ENCODE measurements at regions not wholly inside any gene's neighbourhood (a gene's known extent, or its start where the extent isn't known, plus 50 kb on each side); places are given as distances from the start of the nearest gene placed in this dataset.

- Mint-ChIP-seq H3K27me3 (ENCODE audit: insufficient read depth, unreplicated experiment) (no peaks in the 10 kb centered on the region), H3K36me3 (ENCODE audit: insufficient read depth, unreplicated experiment) (no peaks in the 10 kb centered on the region), H3K27ac (ENCODE audit: unreplicated experiment) (no peak overlapping the region), H3K4me1 (ENCODE audit: low read depth, unreplicated experiment) (no peaks in the 10 kb centered on the region), H3K4me3 (ENCODE audit: unreplicated experiment) (no peak overlapping the region), H3K9me3 (ENCODE audit: unreplicated experiment) (peaks cover 13% of the 10 kb centered on the region)
- no peaks in the 10 kb centered on the region for H3K27me3 ChIP-seq (replicated peaks; ENCODE audit: control insufficient read depth, insufficient read depth, low read length)
- no peak for DNase-seq
- intact Hi-C loops (cut with micrococcal nuclease; ENCODE audit: unreplicated experiment) = no loop called here
- TF ChIP-seq CTCF (IDR thresholded peaks at IDR 0.05; ENCODE audit: insufficient read depth in 1 of 2, low read depth in 1 of 2, low read length in 1 of 2, severe bottlenecking in 1 of 2, unreplicated experiment in 1 of 2) = no peak
- H3K4me1 ChIP-seq = no peaks in the 10 kb centered on the region
- H3K9me3 ChIP-seq = no peaks in the 10 kb centered on the region
- POLR2A ChIA-PET = no interaction called here
- CTCF ChIA-PET = no interaction called here
- H3K4me3 ChIP-seq (ENCODE audit: low read depth, low read length) = no peak overlapping the region
- no peaks in the 10 kb centered on the region for H3K36me3 ChIP-seq (ENCODE audit: control insufficient read depth, insufficient read depth, low read length)
- BruUV-seq (replicated peaks) = no TSS peak
Measured at GRCh38 chr4:168019019-168019651, 73.2 kb upstream of the ANXA10 start.

GRCh38 chr4:168019921-168020320, 72.4 kb upstream of the ANXA10 start:
- no peaks in the 10 kb centered on the region for H3K36me3 ChIP-seq (ENCODE audit: control insufficient read depth, insufficient read depth, low read length)
- BruUV-seq (replicated peaks) = no TSS peak
- CTCF ChIA-PET = no interaction called here
- H3K4me1 ChIP-seq = no peaks in the 10 kb centered on the region
- no peaks in the 10 kb centered on the region for H3K27me3 ChIP-seq (replicated peaks; ENCODE audit: control insufficient read depth, insufficient read depth, low read length)
- no peak overlapping the region for H3K4me3 ChIP-seq (ENCODE audit: low read depth, low read length)
- Mint-ChIP-seq H3K4me3 (ENCODE audit: unreplicated experiment) (no peak overlapping the region), H3K4me1 (ENCODE audit: low read depth, unreplicated experiment) (no peaks in the 10 kb centered on the region), H3K27ac (ENCODE audit: unreplicated experiment) (no peak overlapping the region), H3K27me3 (ENCODE audit: insufficient read depth, unreplicated experiment) (no peaks in the 10 kb centered on the region), H3K36me3 (ENCODE audit: insufficient read depth, unreplicated experiment) (no peaks in the 10 kb centered on the region), H3K9me3 (ENCODE audit: unreplicated experiment) (peaks cover 13% of the 10 kb centered on the region)
- DNase-seq = no peak
- POLR2A ChIA-PET = no interaction called here
- intact Hi-C loops (cut with micrococcal nuclease; ENCODE audit: unreplicated experiment) = no loop called here
- H3K9me3 ChIP-seq = no peaks in the 10 kb centered on the region
- TF ChIP-seq CTCF (IDR thresholded peaks at IDR 0.05; ENCODE audit: insufficient read depth in 1 of 2, low read depth in 1 of 2, low read length in 1 of 2, severe bottlenecking in 1 of 2, unreplicated experiment in 1 of 2) = no peak

- Histone ChIP-seq H3K9me3 (no peaks in the 10 kb centered on the region), H3K36me3 (ENCODE audit: control insufficient read depth, insufficient read depth, low read length) (no peaks in the 10 kb centered on the region), H3K27me3 (replicated peaks; ENCODE audit: control insufficient read depth, insufficient read depth, low read length) (no peaks in the 10 kb centered on the region), H3K4me3 (ENCODE audit: low read depth, low read length) (no peak overlapping the region), H3K4me1 (no peaks in the 10 kb centered on the region)
- no peak overlapping the region for H3K27ac Mint-ChIP-seq (ENCODE audit: unreplicated experiment)
- BruUV-seq (replicated peaks) = no TSS peak
- intact Hi-C loops (cut with micrococcal nuclease; ENCODE audit: unreplicated experiment) = no loop called here
- POLR2A ChIA-PET = no interaction called here
- CTCF ChIA-PET = no interaction called here
- H3K9me3 Mint-ChIP-seq (ENCODE audit: unreplicated experiment) = peaks cover 13% of the 10 kb centered on the region
- no peaks in the 10 kb centered on the region for H3K36me3 Mint-ChIP-seq (ENCODE audit: insufficient read depth, unreplicated experiment)
- no peak overlapping the region for H3K4me3 Mint-ChIP-seq (ENCODE audit: unreplicated experiment)
- TF ChIP-seq CTCF (IDR thresholded peaks at IDR 0.05; ENCODE audit: insufficient read depth in 1 of 2, low read depth in 1 of 2, low read length in 1 of 2, severe bottlenecking in 1 of 2, unreplicated experiment in 1 of 2) = no peak
- no peaks in the 10 kb centered on the region for H3K4me1 Mint-ChIP-seq (ENCODE audit: low read depth, unreplicated experiment)
- no peak for DNase-seq
- H3K27me3 Mint-ChIP-seq (ENCODE audit: insufficient read depth, unreplicated experiment) = no peaks in the 10 kb centered on the region
Measured at GRCh38 chr4:168021666-168022065, 70.7 kb upstream of the ANXA10 start.

Data from Caco-2 (cell line).